ENCODE measurements at regions not wholly inside any gene's neighbourhood (a gene's known extent, or its start where the extent isn't known, plus 50 kb on each side); places are given as distances from the start of the nearest gene placed in this dataset.

DNA sequence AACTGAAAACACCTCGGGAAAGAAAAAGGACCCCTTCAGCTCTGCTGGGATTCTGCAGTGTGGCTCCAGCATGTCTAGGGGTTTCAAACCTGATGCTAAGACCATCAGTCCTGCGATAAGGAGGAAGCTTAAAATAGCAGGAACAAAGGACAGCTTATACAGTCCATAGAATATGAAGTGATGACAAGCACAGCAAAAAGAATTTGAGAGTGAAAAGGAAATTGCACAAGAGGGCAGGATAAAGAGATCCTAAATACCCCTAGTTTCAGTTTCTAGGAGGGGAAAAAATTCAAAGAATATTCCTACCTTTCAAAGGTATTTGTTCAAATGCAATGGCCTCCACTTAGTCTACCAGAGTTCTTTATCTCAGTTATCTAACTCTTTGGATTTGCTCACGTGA lies 171.4 kb downstream of the TGFB2 start:
- Histone ChIP-seq H3K9me3 (ENCODE audit: insufficient read depth in 2 of 2, low read depth in 1 of 2, low read length in 1 of 2) (no peaks in the 10 kb centered on the region), H3K4me2 (ENCODE audit: insufficient read depth in 1 of 2, low read depth in 2 of 2, low read length in 2 of 2) (no peak overlapping the region), H3K18ac (ENCODE audit: extremely low read depth, low read length) (no peak overlapping the region), H2BK12ac (ENCODE audit: low read depth, low read length) (no peak overlapping the region), H3K36me3 (ENCODE audit: control insufficient read depth in 2 of 4, insufficient read depth in 4 of 4, low read length in 3 of 4) (no peaks in the 10 kb centered on the region), H4K91ac (replicated peaks; ENCODE audit: insufficient read length, low read length) (no peak overlapping the region), H3K79me1 (ENCODE audit: low read depth, low read length) (no peaks in the 10 kb centered on the region), H3K4ac (replicated peaks; ENCODE audit: insufficient read length, low read depth, low read length) (no peak overlapping the region), H3K23me2 (ENCODE audit: low read depth, low read length) (no peaks in the 10 kb centered on the region), H3K4me3 (ENCODE audit: extremely low read depth in 1 of 4, insufficient read depth in 2 of 4, low read depth in 3 of 4, low read length in 4 of 4) (no peak overlapping the region), H4K5ac (ENCODE audit: insufficient read length, low read depth, low read length) (no peak overlapping the region), H3K27ac (ENCODE audit: low read depth, low read length) (no peak overlapping the region), H3K14ac (ENCODE audit: insufficient read length) (no peak overlapping the region), H3K9ac (replicated peaks in 1 of 4; ENCODE audit: extremely low read depth in 1 of 4, low read depth in 3 of 4, low read length in 3 of 4) (no peak overlapping the region), H4K20me1 (replicated peaks in 1 of 2; ENCODE audit: control insufficient read depth in 1 of 2, insufficient read depth in 2 of 2, low read length in 2 of 2) (no peaks in the 10 kb centered on the region), H3K23ac (ENCODE audit: insufficient read length) (no peak overlapping the region), H3K79me2 (ENCODE audit: control insufficient read depth in 1 of 2, insufficient read depth in 2 of 2, low read length in 2 of 2) (no peaks in the 10 kb centered on the region), H2BK120ac (replicated peaks; ENCODE audit: low read depth, low read length) (no peak overlapping the region), H2BK15ac (ENCODE audit: low read length) (no peak overlapping the region), H3K56ac (replicated peaks; ENCODE audit: insufficient read length, low read depth, low read length) (no peak overlapping the region), H3K4me1 (replicated peaks in 1 of 4; ENCODE audit: control insufficient read depth in 3 of 4, insufficient read depth in 4 of 4, low read length in 3 of 4) (no peaks in the 10 kb centered on the region), H2BK20ac (ENCODE audit: low read length) (no peak overlapping the region), H4K8ac (ENCODE audit: extremely low read depth, insufficient read depth, low read length) (no peak overlapping the region), H2AK5ac (ENCODE audit: low read depth, low read length) (no peak overlapping the region), H2AFZ (ENCODE audit: low read length) (0 out of 2 replicates have a peak overlapping the region, but pooled peaks have one; percentile 20), H2BK5ac (ENCODE audit: low read depth, low read length) (no peak overlapping the region), H3K27me3 (replicated peaks in 1 of 4; ENCODE audit: control insufficient read depth in 3 of 4, extremely low read depth in 1 of 4, insufficient read depth in 3 of 4, low read length in 3 of 4) (peaks cover 0 to 1% (median 0%) of the 10 kb centered on the region in 4 experiments; a peak in 1 of 7 replicates)
- ChIA-PET CTCF (ENCODE audit: partially characterized antibody) (interaction anchor here (0.5 to 1.9 kb wide), 14 partner anchors 8 to 1297 kb away, joined by 3 to 6 read pairs (median 3); no protein-coding TSS in a partner anchor), POLR2A (ENCODE audit: partially characterized antibody) (no interaction called here)
- FAIRE-seq = no peak
- WGBS, 2 experiments (ENCODE audit: extremely low coverage in 1 of 2, insufficient coverage in 1 of 2, insufficient read length in 1 of 2, insufficient replicate concordance in 2 of 2, low coverage in 1 of 2, low lambda C conversion rate in 2 of 2, missing lambda C conversion rate in 1 of 2) = 79% methylated on average over 3 of the region's 3 CpGs; no CpG with 5 or more reads in 1 of the 2 experiments
- no peak for DNase-seq (ENCODE audit: low read depth in 1 of 2, low spot score in 2 of 2)
- TF ChIP-seq EGR1 (IDR thresholded peaks at IDR 0.05; ENCODE audit: borderline replicate concordance, low read depth, low read length) (no peak), SP4 (IDR thresholded peaks at IDR 0.05; ENCODE audit: low read length) (no peak), SIX5 (IDR thresholded peaks at IDR 0.05; ENCODE audit: low read depth, low read length) (no peak), CBX5 (IDR thresholded peaks at IDR 0.05; ENCODE audit: low read depth, low read length) (no peak), SAP30 (IDR thresholded peaks at IDR 0.05; ENCODE audit: insufficient read depth, insufficient replicate concordance, low read length) (no peak), RBBP5 (IDR thresholded peaks at IDR 0.05; ENCODE audit: borderline replicate concordance, low read depth, low read length) (no peak), TAF1 (IDR thresholded peaks at IDR 0.05; ENCODE audit: low read depth, low read length) (no peak), RNF2 (IDR thresholded peaks at IDR 0.05; ENCODE audit: borderline replicate concordance, low read depth, low read length, missing control alignments, poor library complexity, severe bottlenecking) (no peak), TCF12 (IDR thresholded peaks at IDR 0.05; ENCODE audit: low read depth, low read length) (no peak), SP1 (IDR thresholded peaks at IDR 0.05; ENCODE audit: low read depth, low read length) (no peak), POLR2AphosphoS5 (IDR thresholded peaks at IDR 0.05; ENCODE audit: low read depth, low read length) (no peak)
- TF ChIP-seq, protein P1, sequence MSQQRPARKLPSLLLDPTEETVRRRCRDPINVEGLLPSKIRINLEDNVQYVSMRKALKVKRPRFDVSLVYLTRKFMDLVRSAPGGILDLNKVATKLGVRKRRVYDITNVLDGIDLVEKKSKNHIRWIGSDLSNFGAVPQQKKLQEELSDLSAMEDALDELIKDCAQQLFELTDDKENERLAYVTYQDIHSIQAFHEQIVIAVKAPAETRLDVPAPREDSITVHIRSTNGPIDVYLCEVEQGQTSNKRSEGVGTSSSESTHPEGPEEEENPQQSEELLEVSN (IDR thresholded peaks at IDR 0.05) = no peak
